HG03097 (cell line): ENCODE measurements at regions not wholly inside any gene's neighbourhood (a gene's known extent, or its start where the extent isn't known, plus 50 kb on each side); places are given as distances from the start of the nearest gene placed in this dataset.

ENCODE experiments used
- ATAC-seq: cut with Tn5 transposase; IDR thresholded peaks from one replicate; pipeline ENCODE4 v1.9.1; 2021; ENCODE audit not compliant: unreplicated experiment, low FRiP score

DNA sequence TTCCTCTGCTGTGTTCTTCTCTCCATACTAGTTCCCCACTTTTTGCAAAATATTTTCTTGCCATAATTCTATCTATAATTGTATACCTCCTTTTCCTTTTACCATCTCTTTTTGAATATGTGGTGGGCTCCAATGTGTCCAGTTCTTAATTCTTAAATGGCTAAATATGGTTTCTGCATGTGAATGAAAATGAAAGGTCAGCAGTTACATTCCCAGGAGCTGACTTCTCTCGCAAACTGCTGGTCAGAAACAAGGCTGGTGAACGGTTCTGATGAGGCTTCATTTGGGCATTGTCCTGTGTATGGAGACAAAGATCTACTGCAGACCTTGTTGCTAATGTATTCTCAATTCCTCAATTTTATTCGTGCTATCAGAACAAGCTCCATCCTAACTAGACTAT is 309.2 kb downstream of the SNX13 start:
- ATAC-seq: no peak

DNA sequence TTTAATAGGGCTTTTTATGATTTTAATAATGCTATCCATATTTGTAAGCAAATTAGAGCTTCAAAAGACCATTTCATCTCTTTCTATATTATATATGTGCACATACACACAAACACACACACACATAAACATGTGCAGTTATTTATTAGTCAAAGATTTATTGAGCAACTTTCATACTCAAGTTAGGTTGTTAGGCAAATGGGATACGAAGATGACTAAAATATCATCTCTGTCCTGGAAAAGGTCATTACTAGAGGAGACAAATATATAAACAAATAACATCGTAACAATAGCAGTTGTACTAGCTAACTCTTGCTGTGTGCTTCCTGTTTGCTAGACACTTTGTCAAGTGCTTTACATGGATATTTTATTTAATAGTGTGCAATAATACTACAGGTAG is 307.9 kb downstream of the SNX13 start:
- ATAC-seq: no peak

DNA sequence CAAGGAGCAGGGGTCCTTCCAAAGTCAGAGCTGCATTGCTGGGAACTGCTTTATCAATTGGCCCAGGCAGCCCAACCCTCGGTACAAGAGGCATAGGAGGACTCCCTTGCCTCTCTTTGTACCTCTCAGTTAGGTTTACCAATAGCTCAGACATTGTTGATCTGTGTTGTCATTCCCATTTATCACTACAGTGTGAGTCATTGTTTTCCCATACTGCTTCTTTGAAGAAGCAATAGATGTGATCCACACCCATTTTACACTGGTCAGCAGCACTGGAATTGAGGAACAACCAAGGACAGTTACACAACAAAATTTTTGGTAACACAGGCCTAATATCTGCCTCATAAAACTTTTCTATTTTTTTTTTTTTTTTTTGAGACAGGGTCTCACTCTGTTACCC is 307.2 kb downstream of the SNX13 start:
- no peak for ATAC-seq

DNA sequence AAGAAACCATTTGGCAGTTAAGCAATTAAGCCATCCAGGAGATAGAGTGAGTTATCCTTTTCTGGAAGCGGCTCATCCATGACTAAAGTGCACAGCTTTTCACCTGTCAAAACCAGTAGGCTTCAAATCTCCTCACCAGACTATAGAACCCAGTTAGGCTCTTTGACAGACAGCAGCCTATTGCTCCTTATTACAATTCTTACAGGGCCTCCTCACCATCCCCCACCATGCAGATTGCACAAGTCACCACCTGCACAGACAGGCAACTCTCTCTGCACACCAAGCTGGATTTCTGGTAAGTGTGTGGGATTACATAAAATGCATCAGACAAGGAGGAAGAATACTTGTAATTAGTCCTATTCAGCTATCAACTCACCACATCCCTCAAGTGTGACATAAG is 301.6 kb downstream of the SNX13 start:
- no peak for ATAC-seq

DNA sequence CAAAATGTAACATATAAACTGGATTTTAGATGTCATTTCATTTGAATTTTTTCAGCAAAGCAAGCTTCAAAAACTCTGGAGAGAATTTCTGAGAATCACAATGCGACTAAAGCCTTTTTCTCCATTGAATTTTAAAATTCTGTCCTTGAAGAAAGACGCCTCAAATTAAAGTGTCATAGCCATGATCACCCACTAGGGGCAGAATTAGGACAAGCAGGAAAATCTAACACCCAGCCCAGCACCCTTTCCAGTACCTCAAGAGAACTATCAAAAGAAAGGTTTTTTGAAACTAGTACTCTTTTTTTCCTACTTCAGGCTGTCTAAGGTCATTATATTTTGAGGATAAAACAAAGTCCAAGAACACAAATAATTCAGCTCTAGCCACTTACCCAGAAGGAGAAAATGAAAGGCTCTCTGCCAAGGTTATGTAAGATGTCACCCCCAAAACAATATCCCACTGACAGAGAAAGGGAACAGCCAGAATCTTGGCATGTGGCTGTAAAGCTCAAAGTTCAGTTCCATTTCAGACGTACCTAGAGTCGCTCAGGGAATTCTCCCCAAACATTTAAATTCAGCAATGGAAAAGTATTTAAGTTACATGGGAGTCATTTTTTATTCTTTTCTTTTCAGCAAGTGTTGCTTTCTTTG is 299.4 kb downstream of the SNX13 start:
- ATAC-seq: no peak

DNA sequence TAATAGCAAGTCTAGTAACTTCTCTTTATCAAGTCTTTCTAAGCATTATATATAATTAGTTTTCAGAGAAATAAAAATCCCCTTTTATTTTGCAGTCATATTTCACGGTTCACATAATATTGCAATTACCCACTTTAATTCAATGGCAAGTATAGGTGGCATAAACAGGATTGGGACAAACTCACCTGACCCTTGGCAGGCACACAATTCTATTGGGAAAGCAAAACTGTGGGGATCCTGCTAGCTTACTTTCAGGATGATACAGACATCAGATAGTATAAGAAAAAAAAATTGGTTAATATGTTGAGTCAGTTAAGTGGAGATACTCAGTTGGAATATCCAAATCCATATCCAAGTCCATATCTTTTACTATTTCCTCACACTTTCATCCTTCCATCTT is 294.8 kb downstream of the SNX13 start:
- ATAC-seq: no peak

DNA sequence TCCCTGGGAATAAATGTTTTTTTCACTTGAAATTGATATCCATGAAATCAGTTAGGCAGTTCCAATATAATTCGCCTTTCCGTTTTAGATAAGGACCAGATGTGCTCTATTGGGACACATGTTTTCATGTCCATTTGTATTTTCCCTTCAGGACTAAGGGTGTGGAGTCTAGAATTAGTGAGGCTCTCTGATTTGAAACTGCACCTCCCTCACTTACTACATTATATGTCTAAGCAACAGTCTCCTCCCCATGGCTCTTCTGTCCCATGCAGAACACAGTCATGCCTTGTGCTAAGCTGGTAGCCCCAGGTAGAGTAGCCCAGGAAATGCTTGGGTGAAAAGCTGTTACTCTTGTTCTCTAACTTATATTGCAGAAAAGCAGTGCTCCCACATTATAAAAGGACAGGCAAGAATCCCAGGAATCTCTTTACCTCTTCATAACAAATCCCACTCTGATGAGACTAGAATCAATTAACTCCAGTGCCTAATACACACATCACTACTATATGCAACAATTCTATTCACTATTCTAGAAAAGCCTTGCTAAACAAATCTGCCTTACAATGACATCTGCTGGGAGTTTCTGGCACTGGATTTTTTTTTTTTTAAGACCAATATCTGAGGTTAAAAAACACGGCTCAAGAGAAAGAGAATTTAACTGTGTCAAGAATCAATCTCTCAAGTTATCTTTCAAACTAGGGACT is 293.9 kb downstream of the SNX13 start:
- no peak for ATAC-seq

DNA sequence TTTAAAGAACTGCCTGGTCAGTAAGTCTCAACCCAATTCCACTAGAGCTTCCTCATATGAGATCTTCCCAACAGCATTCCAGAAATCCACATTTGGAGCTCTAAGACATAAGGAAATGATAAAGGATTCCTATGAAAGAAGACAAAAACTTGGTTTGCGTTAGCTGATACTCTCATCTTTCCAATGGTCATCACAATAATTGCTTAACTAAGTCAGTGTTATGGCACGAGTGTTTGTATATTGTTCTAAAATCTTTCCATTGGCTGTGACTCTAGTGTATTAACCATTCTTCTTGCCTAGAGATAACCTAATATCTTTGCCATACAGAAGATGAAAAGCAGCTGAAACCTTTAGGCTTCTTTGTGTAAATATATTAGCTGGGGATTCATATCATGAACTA is 289.0 kb downstream of the SNX13 start:
- no peak for ATAC-seq

DNA sequence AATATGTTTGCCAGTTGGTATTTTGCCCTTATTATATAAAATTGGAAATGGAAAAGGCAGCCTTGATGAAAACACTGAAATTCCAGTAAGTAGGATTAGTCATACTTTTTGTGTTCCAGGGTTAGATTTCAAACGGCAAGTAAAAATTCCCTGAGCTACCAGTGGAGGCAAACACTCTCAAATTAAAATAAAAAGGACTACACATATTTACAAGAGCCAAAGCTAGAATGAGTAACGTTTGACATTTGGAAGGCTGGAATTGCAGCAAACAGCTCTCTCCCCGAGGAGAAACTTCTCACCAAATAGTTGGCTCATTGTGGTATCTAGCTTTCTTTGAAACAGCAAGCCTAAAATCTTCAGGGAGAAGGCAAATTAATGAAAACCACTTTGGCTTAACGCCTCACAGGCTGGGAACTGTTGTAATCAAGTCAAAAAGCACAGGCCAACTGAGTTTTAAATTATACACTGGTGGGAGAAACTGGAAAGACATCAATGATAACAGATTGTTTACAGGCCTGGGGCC is 288.4 kb downstream of the SNX13 start:
- no peak for ATAC-seq

DNA sequence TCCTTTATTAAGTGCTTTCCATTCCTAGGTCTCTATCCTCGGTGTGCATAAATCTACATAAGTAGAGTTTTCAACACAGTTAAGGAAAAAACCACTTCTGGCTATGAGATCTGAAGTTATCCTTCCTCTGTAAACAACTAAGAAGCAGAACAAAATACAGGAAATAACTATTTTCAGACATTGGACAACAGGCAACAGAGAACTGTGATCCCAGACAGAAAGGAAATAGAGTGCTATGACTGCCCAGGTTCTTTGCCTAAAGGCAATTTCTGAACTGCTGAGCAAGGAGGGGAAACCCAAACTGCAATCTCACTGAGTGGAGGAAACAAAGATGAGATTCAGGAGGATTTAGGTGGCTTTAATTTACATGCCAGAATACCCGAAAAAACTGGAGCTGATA is 285.4 kb downstream of the SNX13 start:
- no peak for ATAC-seq

DNA sequence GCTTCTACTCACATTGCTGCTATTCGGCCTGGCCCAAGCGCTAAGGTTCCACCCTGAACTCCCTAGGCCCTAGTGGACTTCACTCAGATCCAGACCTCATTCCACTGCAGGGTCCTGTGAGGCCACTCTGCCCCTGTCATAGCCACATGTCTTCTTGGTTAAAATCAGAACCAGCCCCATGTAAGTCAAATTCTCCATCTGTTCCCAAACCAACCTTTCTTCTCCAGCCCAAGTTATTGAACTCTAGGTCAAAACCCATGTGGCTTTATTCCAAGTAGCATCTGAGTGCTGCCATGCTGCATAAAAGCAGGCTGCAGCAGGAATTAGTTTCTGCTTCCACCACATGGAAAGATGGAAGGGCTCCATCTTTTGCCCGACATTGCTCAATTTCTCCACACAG is 281.2 kb downstream of the SNX13 start:
- ATAC-seq: no peak

DNA sequence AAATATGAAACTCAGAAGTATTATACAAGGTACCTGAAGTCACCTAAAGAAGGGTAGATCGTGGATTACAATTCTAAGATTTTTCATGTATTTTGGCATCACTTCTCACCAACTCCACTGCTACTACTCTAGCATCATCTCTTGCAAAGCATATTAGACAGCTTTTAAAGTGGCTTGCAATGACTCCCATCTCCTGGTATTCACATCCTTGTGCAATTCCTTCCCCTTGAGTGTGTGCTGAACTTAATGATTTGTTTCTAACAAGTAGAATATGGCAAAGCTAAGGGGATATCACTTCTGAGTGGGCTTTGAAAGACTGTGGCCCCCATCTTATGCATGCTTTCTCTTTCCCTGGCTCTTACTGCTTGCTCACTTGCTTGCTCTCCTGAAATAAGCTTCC is 280.2 kb downstream of the SNX13 start:
- ATAC-seq: no peak

DNA sequence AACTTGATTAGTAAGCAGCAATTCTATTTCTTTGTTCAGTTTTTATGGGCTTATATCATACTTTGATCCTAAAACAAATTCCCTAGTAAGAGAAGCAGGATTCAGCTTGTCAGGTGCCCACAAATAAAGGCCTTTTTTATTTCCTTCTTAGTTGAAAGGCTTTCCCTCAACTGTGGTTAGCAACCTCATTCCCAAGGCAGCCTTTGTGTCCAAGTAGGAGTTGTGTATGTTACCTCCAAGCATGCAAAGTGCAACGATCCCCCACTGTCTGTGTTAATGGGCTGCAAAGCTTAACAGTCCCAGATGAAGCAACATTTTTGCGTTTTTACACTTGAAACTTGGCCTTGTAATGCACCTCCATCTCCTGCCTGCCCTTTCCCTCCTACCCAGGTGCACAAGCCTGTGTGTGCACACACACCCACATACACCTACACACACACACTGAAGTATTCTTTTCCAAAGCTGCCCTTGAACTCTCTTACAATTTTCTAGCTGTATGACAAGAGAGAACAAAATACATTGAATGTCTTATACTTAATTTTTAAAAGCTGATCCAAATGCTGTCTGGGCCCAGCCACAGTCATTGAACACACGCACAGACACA is 278.2 kb downstream of the SNX13 start:
- ATAC-seq: no peak

DNA sequence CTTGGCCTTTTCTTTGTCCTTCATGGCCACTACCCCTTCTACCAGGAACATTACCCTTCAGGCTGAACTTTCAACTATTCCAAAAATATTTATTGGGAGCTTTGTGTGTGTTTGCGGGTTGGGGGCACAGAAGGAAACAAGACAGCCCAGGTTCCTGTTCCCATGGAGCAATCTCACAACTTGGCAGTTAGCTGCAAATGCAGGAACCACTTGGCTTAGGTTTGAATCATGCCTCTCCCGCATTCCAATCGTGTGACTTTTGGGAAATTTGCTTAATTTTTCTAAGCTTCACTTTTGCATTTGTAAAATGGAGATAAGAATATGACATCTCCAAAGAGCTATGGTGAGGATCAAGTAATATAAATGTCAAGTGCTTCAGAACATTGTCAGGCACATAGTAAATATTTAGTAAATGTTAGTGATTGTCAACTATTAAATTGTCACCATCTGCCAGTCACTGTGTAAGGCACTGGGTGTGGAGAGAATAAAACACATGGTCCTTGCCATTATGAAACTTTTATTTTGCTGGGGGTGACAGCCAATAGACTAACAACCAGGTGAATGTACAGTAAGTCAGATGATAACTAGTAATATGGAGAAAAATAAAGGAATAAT is 277.1 kb downstream of the SNX13 start:
- ATAC-seq: no peak

DNA sequence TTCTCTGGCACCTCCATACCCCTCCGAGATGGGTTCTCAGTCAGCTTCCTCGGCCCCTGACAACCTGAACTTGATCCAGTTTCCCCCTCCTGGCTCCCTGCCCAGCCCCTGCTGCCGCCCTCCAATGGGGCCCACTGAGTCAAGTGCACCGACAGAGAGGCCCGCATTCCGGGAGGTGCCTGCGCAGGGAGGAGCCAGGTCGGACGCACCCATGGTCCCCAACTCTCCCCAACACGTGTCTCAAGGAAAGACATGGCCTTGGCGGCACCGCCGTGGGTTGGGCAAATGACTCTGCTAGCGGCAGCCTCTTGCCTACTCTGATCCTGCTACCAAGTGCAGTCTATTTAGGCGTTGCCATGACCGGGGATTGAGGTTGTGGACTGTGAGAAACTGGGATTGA is 275.3 kb downstream of the SNX13 start:
- ATAC-seq: no peak

DNA sequence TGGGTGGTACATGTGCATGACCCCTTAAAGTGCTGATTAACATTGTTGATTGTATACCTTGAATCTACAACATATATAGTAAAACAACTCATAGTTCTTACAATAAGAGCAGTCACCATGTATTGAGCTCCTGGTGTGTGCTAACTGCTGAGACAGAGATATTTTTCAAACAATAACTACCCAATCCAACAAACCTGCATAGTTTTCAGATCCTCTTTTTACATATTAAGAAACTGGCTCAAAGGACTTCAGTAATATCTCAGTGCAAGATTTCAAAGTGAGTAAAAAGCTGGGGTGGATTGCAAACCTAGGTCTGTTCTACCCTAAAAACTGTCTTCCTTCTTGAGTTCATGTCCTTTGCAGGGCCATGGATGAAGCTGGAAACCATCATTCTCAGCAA is 272.2 kb downstream of the SNX13 start:
- no peak for ATAC-seq

DNA sequence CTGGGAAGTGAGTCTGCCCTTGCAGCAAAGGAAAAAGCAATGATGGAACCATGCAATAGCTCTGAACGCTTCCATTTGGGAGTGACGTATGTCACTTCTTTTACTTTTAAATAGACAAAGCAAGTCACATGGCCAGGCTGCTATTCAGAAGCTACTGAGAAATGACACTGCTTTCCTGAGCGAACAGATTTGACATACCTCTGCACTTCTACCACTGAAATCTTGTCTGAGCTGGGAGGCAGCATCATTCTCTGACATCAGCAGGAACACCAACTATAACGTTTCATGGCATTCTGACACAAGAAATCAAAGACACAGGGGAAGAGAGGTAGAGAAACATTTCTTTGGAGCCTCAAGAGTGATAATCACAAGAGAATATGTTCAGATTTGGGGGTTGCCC is 271.1 kb downstream of the SNX13 start:
- ATAC-seq: no peak

DNA sequence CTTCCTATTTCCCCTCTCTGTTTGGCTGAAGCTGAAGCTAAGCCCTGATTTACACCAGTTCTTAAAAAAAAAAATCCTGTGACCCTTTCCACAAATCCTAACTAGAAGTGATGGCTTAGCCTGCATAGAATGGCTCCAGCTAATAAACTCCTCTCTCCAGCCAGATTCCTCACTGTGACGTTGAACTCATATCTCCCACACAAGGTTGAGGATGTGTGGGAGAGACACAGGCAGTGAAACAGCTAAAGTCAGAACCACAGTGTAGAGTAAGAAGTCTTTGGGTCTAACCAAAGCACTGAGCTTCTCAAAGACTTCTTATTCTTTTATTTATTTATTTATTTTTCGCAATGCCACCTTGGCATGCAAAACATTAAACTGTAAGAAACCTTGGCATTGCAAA is 268.3 kb downstream of the SNX13 start:
- no peak for ATAC-seq

DNA sequence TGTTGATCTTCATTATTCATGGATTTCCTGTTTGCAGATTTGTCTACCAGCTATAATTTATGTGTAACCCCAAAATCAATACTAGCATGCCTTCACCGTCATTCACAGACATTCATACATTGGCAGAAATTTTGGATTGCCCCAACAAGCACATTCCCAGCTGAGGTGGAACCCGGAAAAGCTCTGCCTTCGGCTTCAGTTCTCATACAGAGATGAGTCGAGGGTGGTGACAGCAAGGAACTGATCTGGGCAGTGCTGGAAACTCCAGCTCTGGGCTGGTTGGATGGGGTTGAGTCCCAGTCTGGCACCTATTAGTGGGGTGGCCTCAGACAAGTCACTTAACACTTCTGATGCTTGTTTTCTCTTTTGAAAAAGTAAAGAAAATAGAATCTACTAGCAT is 267.5 kb downstream of the SNX13 start:
- no peak for ATAC-seq

DNA sequence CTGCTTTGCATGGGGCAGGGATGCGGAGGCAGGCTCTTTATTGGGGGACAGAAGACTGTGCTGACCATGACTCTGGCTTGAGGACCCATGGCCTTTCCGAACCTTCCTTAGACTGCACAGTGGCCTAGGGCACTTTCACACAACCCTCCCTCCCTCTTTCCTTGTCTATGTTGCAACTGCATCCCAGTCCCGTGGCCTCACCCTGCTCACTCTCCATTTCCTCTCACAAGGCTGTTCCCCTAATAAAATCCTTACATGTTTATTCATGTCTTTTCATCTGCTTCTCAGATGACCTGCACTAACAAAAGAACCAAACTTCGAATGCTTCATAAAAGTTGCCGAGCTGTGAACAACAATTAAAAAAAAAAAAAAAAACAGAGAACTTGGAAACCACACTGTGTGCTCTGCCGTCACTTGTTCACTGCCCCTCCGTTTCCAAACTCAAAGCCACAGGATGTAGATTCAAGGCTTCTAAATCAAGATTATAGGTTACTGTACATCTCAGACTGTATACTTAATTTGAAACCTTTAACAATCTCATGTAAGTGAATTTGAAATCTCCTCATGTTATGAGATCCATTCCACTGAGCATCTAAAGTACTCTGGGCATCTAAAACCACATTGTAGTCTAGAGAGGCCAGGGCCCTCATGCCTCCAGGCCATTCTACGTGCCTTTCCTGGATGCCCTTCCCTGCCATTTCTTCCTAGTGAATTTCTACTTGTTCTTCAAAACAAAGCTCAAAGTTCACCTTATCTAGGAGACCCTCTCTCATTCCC is 265.9 kb downstream of the SNX13 start:
- no peak for ATAC-seq
